BE2C (cell line): ENCODE measurements at regions not wholly inside any gene's neighbourhood (a gene's known extent, or its start where the extent isn't known, plus 50 kb on each side); places are given as distances from the start of the nearest gene placed in this dataset.

Experiments
- DNase-seq: peaks from one replicate; pipeline ENCODE4 v3.0.0-alpha.2; 2020
- H3K27me3 ChIP-seq: fragments of 250-450 bp; sonication (Bioruptor Pico); 2 replicates; pipeline ENCODE4 v1.5.1; 2020; ENCODE audit warnings: mild to moderate bottlenecking
- H3K36me3 ChIP-seq: fragments of 250-450 bp; sonication (Bioruptor Pico); 2 replicates; pipeline ENCODE4 v1.5.1; 2020; ENCODE audit warnings: mild to moderate bottlenecking
- H3K4me1 ChIP-seq: fragments of 250-450 bp; sonication (Bioruptor Pico); 2 replicates; pipeline ENCODE4 v1.5.1; 2020
- H3K4me3 ChIP-seq: 2 replicates; pipeline ENCODE4 v1.5.1; 2011; ENCODE audit warnings: low read depth, low read length
- H3K9me3 ChIP-seq: fragments of 250-450 bp; sonication (Bioruptor Pico); 2 replicates; pipeline ENCODE4 v1.5.1; 2020
- TF ChIP-seq, protein P1 (sequence below): IDR thresholded peaks from 2 replicates; pipeline ENCODE4 v1.5.1; 2012; ENCODE audit warnings: mild to moderate bottlenecking, low read depth, low read length

DNA sequence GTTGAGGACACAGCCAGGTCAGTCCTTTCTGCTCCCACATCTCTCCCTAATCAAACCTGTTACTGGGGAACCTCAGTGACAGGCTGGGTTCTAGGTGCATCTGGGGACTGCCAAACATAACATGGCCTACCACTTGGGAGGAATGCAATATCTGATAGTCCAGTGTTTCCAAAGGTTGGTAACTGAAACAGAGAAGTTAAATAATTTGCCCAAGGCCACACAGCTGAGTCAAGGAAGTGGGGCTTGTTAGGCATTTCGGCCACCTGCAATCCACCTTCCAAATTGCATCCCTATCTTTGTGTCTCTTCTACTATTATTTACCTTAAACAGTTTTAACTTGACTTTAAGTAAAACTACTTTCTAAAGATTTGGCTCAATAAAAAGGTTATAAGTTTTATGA lies 731.3 kb downstream of the UQCRFS1 start:
- TF ChIP-seq, protein P1, sequence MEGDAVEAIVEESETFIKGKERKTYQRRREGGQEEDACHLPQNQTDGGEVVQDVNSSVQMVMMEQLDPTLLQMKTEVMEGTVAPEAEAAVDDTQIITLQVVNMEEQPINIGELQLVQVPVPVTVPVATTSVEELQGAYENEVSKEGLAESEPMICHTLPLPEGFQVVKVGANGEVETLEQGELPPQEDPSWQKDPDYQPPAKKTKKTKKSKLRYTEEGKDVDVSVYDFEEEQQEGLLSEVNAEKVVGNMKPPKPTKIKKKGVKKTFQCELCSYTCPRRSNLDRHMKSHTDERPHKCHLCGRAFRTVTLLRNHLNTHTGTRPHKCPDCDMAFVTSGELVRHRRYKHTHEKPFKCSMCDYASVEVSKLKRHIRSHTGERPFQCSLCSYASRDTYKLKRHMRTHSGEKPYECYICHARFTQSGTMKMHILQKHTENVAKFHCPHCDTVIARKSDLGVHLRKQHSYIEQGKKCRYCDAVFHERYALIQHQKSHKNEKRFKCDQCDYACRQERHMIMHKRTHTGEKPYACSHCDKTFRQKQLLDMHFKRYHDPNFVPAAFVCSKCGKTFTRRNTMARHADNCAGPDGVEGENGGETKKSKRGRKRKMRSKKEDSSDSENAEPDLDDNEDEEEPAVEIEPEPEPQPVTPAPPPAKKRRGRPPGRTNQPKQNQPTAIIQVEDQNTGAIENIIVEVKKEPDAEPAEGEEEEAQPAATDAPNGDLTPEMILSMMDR: no peak
- no peak for DNase-seq
- Histone ChIP-seq H3K27me3 (no peaks in the 10 kb centered on the region), H3K36me3 (no peaks in the 10 kb centered on the region), H3K4me3 (no peak overlapping the region), H3K9me3 (no peaks in the 10 kb centered on the region), H3K4me1 (no peaks in the 10 kb centered on the region)

DNA sequence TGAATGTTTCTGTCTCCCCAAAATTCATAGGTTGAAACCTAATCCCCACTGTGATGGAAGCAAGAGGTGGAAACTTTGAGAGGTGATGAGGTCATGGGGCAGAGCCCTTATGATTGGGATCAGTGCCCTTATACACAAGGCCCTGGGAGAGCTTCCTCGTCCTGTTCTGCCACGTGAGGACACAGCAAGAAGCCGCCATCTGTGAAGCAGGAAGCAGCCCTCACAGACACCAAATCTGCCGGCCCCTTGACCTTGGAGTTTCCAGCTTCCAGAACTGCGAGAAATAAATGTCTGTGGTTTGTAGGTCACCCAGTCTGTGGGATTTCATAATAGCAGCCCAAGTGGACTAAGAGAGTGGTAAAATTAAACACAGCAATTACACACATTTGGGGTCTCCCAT lies 737.4 kb downstream of the UQCRFS1 start:
- Histone ChIP-seq H3K4me1 (no peaks in the 10 kb centered on the region), H3K36me3 (no peaks in the 10 kb centered on the region), H3K27me3 (no peaks in the 10 kb centered on the region), H3K4me3 (no peak overlapping the region), H3K9me3 (no peaks in the 10 kb centered on the region)
- DNase-seq: no peak
- TF ChIP-seq, protein P1: no peak

DNA sequence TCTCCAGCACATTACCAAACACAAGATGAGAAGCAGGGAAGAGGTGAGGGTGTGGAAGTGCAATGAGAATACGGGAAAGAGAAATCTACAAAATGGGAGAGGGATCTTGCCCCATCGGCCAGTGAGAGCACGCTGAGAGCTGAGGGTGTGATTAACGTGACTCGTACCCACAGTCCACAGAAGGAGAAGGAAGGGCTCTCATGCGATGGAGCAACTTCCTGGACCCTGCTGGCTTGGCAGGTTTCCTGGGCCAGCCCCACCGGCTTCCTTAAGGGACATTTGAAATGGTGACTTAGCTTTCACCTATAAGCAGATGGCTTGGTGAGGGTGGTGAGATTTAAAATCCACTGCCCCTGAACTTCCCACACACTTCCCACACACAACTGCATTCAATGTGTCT lies 740.1 kb downstream of the UQCRFS1 start:
- no peaks in the 10 kb centered on the region for H3K9me3 ChIP-seq
- no peak overlapping the region for H3K4me3 ChIP-seq
- DNase-seq: no peak
- H3K36me3 ChIP-seq: no peaks in the 10 kb centered on the region
- TF ChIP-seq, protein P1: no peak
- H3K4me1 ChIP-seq: no peaks in the 10 kb centered on the region
- no peaks in the 10 kb centered on the region for H3K27me3 ChIP-seq

DNA sequence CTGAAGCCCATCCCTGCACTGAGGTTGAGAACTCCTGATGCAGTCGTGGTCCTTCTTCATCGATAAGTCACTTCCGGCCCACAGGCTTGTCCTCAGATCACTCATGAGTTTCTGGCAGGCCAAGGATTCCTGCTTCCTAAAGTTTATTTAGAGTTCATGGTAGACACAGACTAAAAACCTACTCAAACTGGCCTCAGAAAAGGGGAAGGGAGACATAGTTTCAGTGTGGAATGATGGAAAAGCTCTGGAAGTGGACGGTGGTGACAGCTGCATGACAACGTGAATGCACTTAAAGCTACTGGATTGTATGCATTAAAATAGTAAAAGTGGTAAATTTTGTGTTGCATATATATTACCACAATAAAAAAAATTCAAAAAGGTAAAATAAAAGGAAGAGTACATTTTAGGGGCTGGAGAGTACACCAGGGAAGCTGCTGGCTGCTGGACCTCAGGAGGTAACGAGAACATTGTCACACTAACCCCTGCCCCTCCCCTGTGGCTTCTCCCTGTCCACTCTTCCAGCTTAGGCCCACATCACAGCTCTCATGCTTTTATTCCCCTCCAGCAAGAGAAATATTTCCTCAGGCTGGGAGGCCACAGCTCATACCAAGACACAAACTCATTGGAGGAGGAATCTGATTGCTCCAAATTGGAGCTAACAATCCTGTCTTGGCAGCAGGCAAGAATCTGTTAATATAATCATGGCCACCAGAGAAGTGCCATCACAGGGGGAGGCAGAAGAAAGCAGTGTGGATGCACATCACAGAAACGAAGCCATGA lies 741.0 kb downstream of the UQCRFS1 start:
- TF ChIP-seq, protein P1: no peak
- Histone ChIP-seq H3K27me3 (no peaks in the 10 kb centered on the region), H3K4me1 (no peaks in the 10 kb centered on the region), H3K36me3 (no peaks in the 10 kb centered on the region), H3K4me3 (no peak overlapping the region), H3K9me3 (no peaks in the 10 kb centered on the region)
- no peak for DNase-seq

DNA sequence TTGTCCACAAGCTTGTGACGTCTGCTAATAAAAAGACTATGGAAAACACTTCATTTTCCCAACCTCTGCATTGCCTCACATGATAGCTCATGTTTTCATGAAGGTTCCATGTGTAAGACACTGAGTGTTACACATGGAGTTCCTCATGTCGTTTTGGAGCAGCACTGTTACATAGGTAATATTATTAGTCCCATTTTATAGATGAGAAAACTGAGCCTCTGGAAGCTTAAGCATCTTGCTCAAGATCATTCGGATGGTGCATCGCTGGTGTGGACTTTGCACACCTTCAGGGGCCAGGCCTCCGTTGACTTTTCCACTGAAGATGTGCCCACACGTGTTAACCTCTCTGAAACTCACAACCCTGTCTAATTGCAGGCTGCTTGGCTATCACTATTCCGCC lies 743.4 kb downstream of the UQCRFS1 start:
- TF ChIP-seq, protein P1: no peak
- Histone ChIP-seq H3K4me3 (no peak overlapping the region), H3K9me3 (no peaks in the 10 kb centered on the region), H3K36me3 (no peaks in the 10 kb centered on the region), H3K27me3 (no peaks in the 10 kb centered on the region), H3K4me1 (no peaks in the 10 kb centered on the region)
- no peak for DNase-seq

DNA sequence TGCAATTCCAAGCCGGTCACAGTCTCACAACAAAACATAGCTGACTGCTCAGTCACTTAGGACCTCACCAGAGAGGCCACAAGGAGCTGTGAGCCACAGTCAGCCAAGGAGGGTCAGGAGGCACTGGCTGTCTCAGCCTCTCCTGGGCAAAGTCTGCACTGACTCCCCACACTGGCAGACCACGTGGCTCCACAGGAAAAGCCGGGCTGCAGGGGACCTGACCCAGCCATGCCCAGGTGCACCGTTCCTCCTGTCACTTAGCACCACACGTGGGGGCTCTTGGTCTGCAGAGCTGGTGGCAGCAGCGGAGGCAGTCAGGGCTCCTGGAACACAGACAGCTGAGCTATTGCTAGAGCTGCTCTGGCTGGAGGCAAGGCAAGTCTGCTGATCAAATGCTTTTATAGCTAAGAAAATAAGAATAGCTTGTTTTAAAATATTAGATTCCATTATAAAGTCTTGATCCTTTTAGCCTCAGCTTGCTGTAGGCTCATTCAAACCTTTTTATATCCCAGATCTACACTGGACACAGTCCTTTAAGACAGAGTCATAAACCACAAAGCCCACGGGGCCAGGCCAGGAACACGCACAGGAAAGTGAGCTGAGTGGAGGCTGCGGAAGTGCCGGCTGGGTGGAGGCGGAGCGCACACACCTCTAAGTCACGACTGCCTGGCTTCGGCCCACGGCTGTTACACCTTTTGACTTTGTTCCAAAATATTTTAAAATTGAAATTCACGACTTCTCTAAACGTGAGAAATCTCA lies 744.1 kb downstream of the UQCRFS1 start:
- Histone ChIP-seq H3K4me1 (no peaks in the 10 kb centered on the region), H3K4me3 (no peak overlapping the region), H3K27me3 (no peaks in the 10 kb centered on the region), H3K9me3 (no peaks in the 10 kb centered on the region), H3K36me3 (no peaks in the 10 kb centered on the region)
- TF ChIP-seq, protein P1: no peak
- DNase-seq: no peak
